ENCODE measurements at regions not wholly inside any gene's neighbourhood (a gene's known extent, or its start where the extent isn't known, plus 50 kb on each side); places are given as distances from the start of the nearest gene placed in this dataset.

DNA sequence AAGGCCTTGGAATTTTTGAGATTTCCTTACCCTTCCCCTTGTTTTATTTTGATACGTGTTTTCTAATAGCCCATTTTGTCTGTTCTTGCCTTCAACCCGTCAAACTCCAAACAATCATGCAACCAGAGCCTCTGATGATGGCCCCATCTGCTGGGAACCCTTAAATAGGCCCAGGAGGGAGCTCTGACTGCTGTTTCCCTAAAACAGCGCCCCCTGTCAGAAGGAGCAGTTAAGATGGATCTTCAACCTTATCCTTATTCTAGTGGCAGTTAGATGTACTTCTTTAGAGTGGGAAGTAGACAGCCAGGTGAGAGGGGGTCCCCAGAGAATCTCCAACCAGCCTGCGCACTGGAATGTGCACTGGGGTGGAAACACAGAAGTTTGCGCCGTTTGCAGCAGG is 1031.0 kb upstream of the PCDH9 start:
- no peaks in the 10 kb centered on the region for H3K9me2 ChIP-seq (replicated peaks; ENCODE audit: control insufficient read depth, low read length)
- H3K27ac ChIP-seq (ENCODE audit: low read depth, low read length) = no peak overlapping the region
- no peaks in the 10 kb centered on the region for H4K20me1 ChIP-seq (ENCODE audit: control insufficient read depth, insufficient read depth, low read depth, low read length)
- H3K4me3 ChIP-seq (ENCODE audit: low read length) = no peak overlapping the region
- no peaks in the 10 kb centered on the region for H3K9me3 ChIP-seq (ENCODE audit: control insufficient read depth, insufficient read depth, low read length)
- no peaks in the 10 kb centered on the region for H3K36me3 ChIP-seq (ENCODE audit: control insufficient read depth, low read length)
- no peak overlapping the region for H3K4me2 ChIP-seq (ENCODE audit: low read length)
- no peaks in the 10 kb centered on the region for H3K4me1 ChIP-seq (ENCODE audit: control insufficient read depth, low read length)
- no peaks in the 10 kb centered on the region for H3F3A ChIP-seq (ENCODE audit: control insufficient read depth, insufficient read depth)
- H3K79me2 ChIP-seq (ENCODE audit: control insufficient read depth, low read length) = no peaks in the 10 kb centered on the region
- no peak for TF ChIP-seq EZH2phosphoT487 (IDR thresholded peaks at IDR 0.05; ENCODE audit: borderline replicate concordance, low read length)
- TF ChIP-seq, protein P1, sequence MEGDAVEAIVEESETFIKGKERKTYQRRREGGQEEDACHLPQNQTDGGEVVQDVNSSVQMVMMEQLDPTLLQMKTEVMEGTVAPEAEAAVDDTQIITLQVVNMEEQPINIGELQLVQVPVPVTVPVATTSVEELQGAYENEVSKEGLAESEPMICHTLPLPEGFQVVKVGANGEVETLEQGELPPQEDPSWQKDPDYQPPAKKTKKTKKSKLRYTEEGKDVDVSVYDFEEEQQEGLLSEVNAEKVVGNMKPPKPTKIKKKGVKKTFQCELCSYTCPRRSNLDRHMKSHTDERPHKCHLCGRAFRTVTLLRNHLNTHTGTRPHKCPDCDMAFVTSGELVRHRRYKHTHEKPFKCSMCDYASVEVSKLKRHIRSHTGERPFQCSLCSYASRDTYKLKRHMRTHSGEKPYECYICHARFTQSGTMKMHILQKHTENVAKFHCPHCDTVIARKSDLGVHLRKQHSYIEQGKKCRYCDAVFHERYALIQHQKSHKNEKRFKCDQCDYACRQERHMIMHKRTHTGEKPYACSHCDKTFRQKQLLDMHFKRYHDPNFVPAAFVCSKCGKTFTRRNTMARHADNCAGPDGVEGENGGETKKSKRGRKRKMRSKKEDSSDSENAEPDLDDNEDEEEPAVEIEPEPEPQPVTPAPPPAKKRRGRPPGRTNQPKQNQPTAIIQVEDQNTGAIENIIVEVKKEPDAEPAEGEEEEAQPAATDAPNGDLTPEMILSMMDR (IDR thresholded peaks at IDR 0.05; ENCODE audit: low read depth, low read length, poor library complexity, severe bottlenecking) = no peak
- no peaks in the 10 kb centered on the region for H3K27me3 ChIP-seq (ENCODE audit: control insufficient read depth, low read length)

DNA sequence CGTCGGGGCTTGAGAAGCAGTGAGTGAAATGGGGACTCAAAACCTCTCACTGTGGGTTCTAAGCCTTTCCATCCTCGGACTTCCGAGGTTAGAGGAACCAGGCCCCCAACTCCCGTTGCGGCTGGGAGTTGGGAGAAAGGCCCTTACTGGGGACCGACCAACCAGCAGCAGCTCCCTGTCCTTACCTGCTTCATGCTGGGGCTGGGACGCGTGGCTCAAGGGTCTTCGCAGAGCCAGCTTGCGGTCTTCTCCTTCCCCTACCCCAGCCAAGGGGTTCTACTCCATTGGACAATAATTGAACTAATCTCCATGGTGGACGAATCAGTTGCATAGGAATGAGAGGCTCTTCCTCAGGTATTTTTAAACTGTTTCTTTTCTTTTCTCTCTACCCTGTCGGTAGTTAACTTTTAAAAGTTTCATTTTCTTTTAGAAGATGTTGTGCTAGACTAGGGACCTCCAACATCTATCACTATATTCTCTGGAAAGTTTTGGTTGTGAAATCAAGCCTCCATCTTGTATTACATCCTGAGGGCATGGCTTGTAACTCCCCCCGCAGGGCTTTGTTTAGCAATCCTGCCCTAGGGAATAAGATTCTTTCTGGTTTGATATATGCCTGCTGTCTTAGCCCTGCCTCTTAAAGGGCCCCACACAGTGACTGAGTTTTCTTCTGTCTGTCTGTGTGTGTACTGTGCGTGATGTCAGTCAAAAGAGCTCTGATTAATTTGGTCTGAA is 1027.1 kb upstream of the PCDH9 start:
- H3K4me1 ChIP-seq (ENCODE audit: control insufficient read depth, low read length) = no peaks in the 10 kb centered on the region
- H3K4me3 ChIP-seq (ENCODE audit: low read length) = no peak overlapping the region
- H3K4me2 ChIP-seq (ENCODE audit: low read length) = no peak overlapping the region

DNA sequence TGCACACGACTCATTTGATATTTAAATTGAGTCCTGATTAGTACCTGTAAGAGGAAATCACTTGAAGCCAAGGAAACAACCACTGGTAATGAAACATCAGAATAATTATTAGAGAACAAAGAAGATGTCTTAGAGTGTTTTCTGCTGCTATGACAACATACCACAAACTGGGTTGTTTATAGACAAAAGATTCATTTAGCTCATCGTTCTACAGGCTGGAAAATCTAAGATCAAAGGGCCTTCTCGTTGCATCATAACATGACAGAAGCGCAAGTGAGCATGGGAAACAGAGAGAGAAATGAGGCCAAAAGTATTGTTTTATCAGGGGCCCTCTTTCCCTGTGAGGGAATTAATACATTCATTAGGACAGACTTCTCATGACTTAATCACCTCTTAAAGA is 1024.0 kb upstream of the PCDH9 start:
- no peaks in the 10 kb centered on the region for H3K79me2 ChIP-seq (ENCODE audit: control insufficient read depth, low read length)
- no peaks in the 10 kb centered on the region for H3K9me2 ChIP-seq (replicated peaks; ENCODE audit: control insufficient read depth, low read length)
- H3K4me1 ChIP-seq (ENCODE audit: control insufficient read depth, low read length) = no peaks in the 10 kb centered on the region
- no peak overlapping the region for H3K4me3 ChIP-seq (ENCODE audit: low read length)
- no peak overlapping the region for H3K4me2 ChIP-seq (ENCODE audit: low read length)
- no peaks in the 10 kb centered on the region for H4K20me1 ChIP-seq (ENCODE audit: control insufficient read depth, insufficient read depth, low read depth, low read length)
- no peaks in the 10 kb centered on the region for H3F3A ChIP-seq (ENCODE audit: control insufficient read depth, insufficient read depth)
- H3K36me3 ChIP-seq (ENCODE audit: control insufficient read depth, low read length) = no peaks in the 10 kb centered on the region
- H3K27me3 ChIP-seq (ENCODE audit: control insufficient read depth, low read length) = no peaks in the 10 kb centered on the region
- H3K27ac ChIP-seq (ENCODE audit: low read depth, low read length) = no peak overlapping the region
- H3K9me3 ChIP-seq (ENCODE audit: control insufficient read depth, insufficient read depth, low read length) = no peaks in the 10 kb centered on the region
- TF ChIP-seq, protein P1 (IDR thresholded peaks at IDR 0.05; ENCODE audit: low read depth, low read length, poor library complexity, severe bottlenecking) = no peak
- no peak for TF ChIP-seq EZH2phosphoT487 (IDR thresholded peaks at IDR 0.05; ENCODE audit: borderline replicate concordance, low read length)

More for the DNA sequence above, 1027.1 kb upstream of the PCDH9 start:
- no peak overlapping the region for H3K27ac ChIP-seq (ENCODE audit: low read depth, low read length)
- no peaks in the 10 kb centered on the region for H3K27me3 ChIP-seq (ENCODE audit: control insufficient read depth, low read length)
- H3F3A ChIP-seq (ENCODE audit: control insufficient read depth, insufficient read depth) = no peaks in the 10 kb centered on the region
- no peaks in the 10 kb centered on the region for H3K9me2 ChIP-seq (replicated peaks; ENCODE audit: control insufficient read depth, low read length)
- H3K79me2 ChIP-seq (ENCODE audit: control insufficient read depth, low read length) = no peaks in the 10 kb centered on the region
- H3K36me3 ChIP-seq (ENCODE audit: control insufficient read depth, low read length) = no peaks in the 10 kb centered on the region
- H4K20me1 ChIP-seq (ENCODE audit: control insufficient read depth, insufficient read depth, low read depth, low read length) = no peaks in the 10 kb centered on the region
- no peak for TF ChIP-seq EZH2phosphoT487 (IDR thresholded peaks at IDR 0.05; ENCODE audit: borderline replicate concordance, low read length)
- TF ChIP-seq, protein P1 (IDR thresholded peaks at IDR 0.05; ENCODE audit: low read depth, low read length, poor library complexity, severe bottlenecking) = no peak
- no peaks in the 10 kb centered on the region for H3K9me3 ChIP-seq (ENCODE audit: control insufficient read depth, insufficient read depth, low read length)

Data from DOHH2 (cell line).